Sigmoid colon (tissue), 4 donors: ENCODE measurements at regions not wholly inside any gene's neighbourhood (a gene's known extent, or its start where the extent isn't known, plus 50 kb on each side); places are given as distances from the start of the nearest gene placed in this dataset.

Experiments
- CTCF ChIP-seq, 4 experiments: fragments of 450-650 bp in 3 of 4; fragments of 200-600 bp in 1 of 4; IDR thresholded peaks; one replicate each; pipeline ENCODE4 v1.5.1; 2016 to 2019; ENCODE audit warnings: antibody characterized with exemption in 4 of 4, mild to moderate bottlenecking in 3 of 4, moderate library complexity in 2 of 4
- POLR2AphosphoS5 ChIP-seq, 4 donors: sonication (generic); formaldehyde crosslinking; IDR thresholded peaks; one replicate each; pipeline ENCODE4 v1.6.1; 2017; ENCODE audit warnings: antibody characterized with exemption in 4 of 4

DNA sequence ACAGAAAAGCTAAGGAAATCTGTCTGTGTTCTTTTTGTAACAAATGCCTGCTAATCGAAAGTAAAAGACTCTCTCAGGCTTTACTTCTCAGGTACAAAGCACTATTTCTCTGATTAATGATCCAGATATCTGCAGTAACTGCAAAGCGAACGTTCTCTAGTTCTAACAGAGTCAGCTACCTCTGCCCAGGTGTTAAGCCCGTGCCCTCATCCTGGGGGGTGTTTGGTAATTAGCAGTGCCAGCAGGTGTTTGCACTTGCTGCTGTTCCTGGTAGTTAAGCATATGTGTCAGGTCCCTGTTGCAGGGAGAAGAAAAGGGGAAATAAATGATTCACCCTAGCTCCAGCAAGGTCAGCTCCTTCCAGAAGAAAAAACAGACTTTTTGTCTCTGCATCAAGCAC lies 58.8 kb upstream of the CRIM1 start:
- TF ChIP-seq CTCF (IDR thresholded peaks at IDR 0.05) (no peak), POLR2AphosphoS5 (IDR thresholded peaks at IDR 0.05) (no peak)
